Stomach (tissue), 4 donors: ENCODE measurements at regions not wholly inside any gene's neighbourhood (a gene's known extent, or its start where the extent isn't known, plus 50 kb on each side); places are given as distances from the start of the nearest gene placed in this dataset.
"Not testable (repeated sequence)": the region's sequence is repeated elsewhere in the genome, so short reads cannot be mapped to it uniquely, and the experiment has no call there.

ENCODE experiments used
- CTCF ChIP-seq, 7 experiments: fragments of 450-650 bp in 4 of 7; fragments of 200-600 bp in 3 of 7; sonication (generic) in 3 of 7; IDR thresholded peaks; one replicate each; pipeline ENCODE4 v1.5.1; 2016 to 2019; ENCODE audit warnings: antibody characterized with exemption in 7 of 7, control low read depth in 2 of 7, mild to moderate bottlenecking in 1 of 7
- EP300 ChIP-seq: sonication (generic); formaldehyde crosslinking; IDR thresholded peaks from one replicate; pipeline ENCODE4 v1.6.1; 2017; ENCODE audit warnings: antibody characterized with exemption
- POLR2A ChIP-seq, 4 donors: fragments of 450-650 bp; IDR thresholded peaks; one replicate each; pipeline ENCODE4 v1.6.1; 2016; ENCODE audit warnings: antibody characterized with exemption in 4 of 4, control low read depth in 2 of 4, mild to moderate bottlenecking in 1 of 4, moderate library complexity in 1 of 4
- POLR2AphosphoS5 ChIP-seq, 3 donors: sonication (generic); formaldehyde crosslinking; IDR thresholded peaks; one replicate each; pipeline ENCODE4 v1.6.1; 2016; ENCODE audit warnings: antibody characterized with exemption in 3 of 3

GRCh38 chr21:17694416-17694815 is 81.7 kb upstream of the BTG3 start:
- not testable (repeated sequence) for TF ChIP-seq POLR2AphosphoS5 (IDR thresholded peaks at IDR 0.05); CTCF (IDR thresholded peaks at IDR 0.05); POLR2A (IDR thresholded peaks at IDR 0.05); EP300
